T47D (cell line): ENCODE measurements at regions not wholly inside any gene's neighbourhood (a gene's known extent, or its start where the extent isn't known, plus 50 kb on each side); places are given as distances from the start of the nearest gene placed in this dataset.

Experiments used
- DNase-seq, 2 experiments: peaks; one replicate each; pipeline versions ENCODE4 v3.0.0 to v3.0.0-alpha.2; 2011 to 2012; ENCODE audit warnings: low read depth in 1 of 2, low spot score in 1 of 2
- JUND ChIP-seq: IDR thresholded peaks from 2 replicates; pipeline ENCODE4 v1.6.1; 2012; ENCODE audit warnings: low read depth
- in situ Hi-C: cut with HindIII; loops from 2 replicates; pipeline ENCODE4 v1.10.0; 2016; ENCODE audit warnings: low sequenced_read_pairs, low pct_unique_long_range_greater_than_20kb

- no peak for DNase-seq
- no peak for TF ChIP-seq JUND
- in situ Hi-C loops: no loop called here
Observed at GRCh38 chr5:82815871-82816270, 261.3 kb downstream of the TMEM167A start.

- TF ChIP-seq JUND: no peak
- DNase-seq: no peak
- in situ Hi-C loops: no loop called here
Observed at GRCh38 chr5:82813861-82814260, 263.3 kb downstream of the TMEM167A start.

- DNase-seq: no peak
- TF ChIP-seq JUND: no peak
- in situ Hi-C loops: no loop called here
Observed at GRCh38 chr5:82812575-82812974, 264.6 kb downstream of the TMEM167A start.

DNA sequence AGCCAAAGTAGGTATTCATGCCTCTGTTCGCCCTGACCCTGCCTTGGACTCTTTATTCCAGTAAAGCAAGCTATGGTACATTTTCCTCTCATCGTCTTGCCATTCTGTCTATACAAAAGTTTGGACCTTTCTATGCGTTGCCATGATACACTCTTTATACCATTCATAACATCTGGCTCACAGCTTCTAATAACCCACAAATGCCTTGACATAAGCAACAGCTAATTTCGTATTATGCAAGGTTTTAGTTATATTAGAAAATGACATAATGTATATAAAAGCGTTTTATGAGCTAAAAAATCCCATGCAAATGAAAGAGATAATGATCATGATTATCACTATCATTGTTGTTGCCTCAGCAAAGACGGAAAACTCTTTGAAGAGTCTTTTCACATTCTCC, 265.7 kb downstream of the TMEM167A start:
- in situ Hi-C loops: no loop called here
- TF ChIP-seq JUND: no peak
- no peak for DNase-seq

DNA sequence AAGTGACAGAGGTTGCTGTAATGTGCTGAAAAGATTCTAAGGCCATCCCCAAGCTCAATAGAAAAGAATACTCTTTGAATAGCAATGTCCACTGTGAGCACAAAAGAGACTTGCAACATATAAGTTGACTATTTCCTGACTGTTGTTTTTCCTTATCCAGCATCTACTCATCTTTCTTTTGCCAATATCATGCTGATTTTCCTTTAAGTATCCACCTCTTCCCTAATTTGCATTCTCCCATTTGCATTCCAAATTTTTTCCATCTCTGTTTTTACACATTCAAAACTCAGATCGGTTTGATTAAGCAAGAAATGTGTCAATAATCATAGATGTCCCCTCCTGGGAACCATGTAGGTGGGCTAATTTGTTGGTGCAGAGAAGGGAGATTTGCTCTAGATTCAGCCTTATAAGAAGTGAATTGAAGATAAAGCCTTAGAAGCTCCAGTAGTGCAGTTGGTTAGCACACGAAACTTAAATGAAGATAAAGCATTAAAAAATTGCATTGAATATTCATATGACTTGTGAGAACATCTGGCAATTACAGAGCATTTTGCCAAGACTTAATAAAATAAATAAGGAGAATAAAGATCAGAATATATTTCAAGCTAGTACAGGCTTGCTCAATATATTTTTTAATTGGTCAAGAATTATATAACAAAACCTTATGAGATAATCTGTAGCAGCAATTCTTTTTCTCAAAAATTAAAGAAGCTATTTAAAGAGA, 267.6 kb downstream of the TMEM167A start:
- no peak for DNase-seq
- TF ChIP-seq JUND: no peak
- in situ Hi-C loops: no loop called here

GRCh38 chr5:82808960-82809359, 268.2 kb downstream of the TMEM167A start:
- no peak for DNase-seq
- in situ Hi-C loops: no loop called here
- TF ChIP-seq JUND: no peak

- no peak for DNase-seq
- no peak for TF ChIP-seq JUND
- in situ Hi-C loops: no loop called here
Observed at GRCh38 chr5:82807021-82807420, 270.2 kb downstream of the TMEM167A start.

DNA sequence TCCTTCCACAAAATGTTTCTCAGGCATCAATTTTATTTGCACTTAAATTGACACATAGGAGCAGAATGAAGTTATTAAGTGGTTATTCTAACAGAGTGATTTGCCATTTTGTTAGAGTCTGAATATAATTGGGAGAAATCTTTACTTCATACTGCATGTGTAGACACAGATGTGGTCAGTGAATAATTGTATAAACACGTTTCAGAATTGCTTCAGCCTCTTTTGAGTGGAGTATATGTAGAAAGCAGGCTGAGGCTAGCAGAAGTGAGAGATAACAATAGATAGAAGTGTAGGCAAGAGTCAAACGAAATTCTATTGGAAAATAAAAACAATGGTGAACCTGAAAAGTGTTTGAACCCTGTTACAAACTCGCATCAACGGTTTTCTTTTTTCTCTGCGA, 270.7 kb downstream of the TMEM167A start:
- in situ Hi-C loops: no loop called here
- no peak for DNase-seq
- no peak for TF ChIP-seq JUND

- TF ChIP-seq JUND: no peak
- DNase-seq: no peak
- in situ Hi-C loops: no loop called here
Observed at GRCh38 chr5:82804155-82804690, 273.0 kb downstream of the TMEM167A start.

- in situ Hi-C loops: no loop called here
Observed at GRCh38 chr5:82802954-82803353, 274.2 kb downstream of the TMEM167A start.

DNA sequence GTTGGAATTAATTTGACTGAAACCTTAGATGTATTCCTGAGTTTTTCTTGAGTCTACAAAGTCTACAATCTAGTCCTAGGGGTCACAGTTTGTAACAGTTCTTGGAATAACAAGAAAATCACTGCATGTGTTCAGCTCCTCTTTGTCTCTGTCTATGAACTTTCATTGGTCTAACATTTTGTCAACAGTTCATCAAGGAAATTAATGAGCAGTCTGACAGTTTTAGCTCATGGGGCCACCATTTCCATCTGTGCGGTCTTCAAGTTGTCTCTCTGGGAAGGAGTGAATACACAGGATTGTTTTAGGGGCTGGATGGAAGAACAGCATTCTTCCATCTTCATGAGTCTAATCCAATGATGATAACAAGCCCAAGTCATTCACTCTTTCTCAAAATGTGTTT, 276.4 kb downstream of the TMEM167A start:
- in situ Hi-C loops: no loop called here
- no peak for TF ChIP-seq JUND
- no peak for DNase-seq

More at GRCh38 chr5:82802954-82803353, 274.2 kb downstream of the TMEM167A start:
- no peak for DNase-seq
- no peak for TF ChIP-seq JUND

- no peak for DNase-seq
- TF ChIP-seq JUND: no peak
- in situ Hi-C loops: no loop called here
Observed at GRCh38 chr5:82799361-82800077, 277.7 kb downstream of the TMEM167A start.

DNA sequence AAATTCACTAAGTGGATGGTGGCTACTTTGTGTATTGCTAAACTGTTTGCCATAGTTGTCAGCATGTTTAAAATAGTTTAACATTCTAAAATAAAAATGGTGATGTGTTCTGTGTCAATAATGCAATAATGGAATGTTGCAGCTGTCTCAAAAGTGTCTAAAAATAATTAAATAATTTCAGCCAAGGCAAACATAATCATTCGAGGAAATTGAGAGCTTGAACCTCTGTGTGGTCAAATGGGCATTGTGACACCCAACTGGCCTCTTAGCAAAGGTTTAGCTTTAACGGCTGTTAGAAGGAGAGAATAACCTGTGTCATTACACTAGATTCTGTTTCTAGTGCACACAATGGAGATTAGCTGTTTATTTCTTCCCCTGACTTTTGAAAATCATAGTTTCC, 278.5 kb downstream of the TMEM167A start:
- TF ChIP-seq JUND: no peak
- in situ Hi-C loops: no loop called here
- no peak for DNase-seq
